GM19240 (cell line): ENCODE measurements at regions not wholly inside any gene's neighbourhood (a gene's known extent, or its start where the extent isn't known, plus 50 kb on each side); places are given as distances from the start of the nearest gene placed in this dataset.

Experiments
- DNase-seq: peaks from one replicate; pipeline ENCODE4 v3.0.0; 2011; ENCODE audit warnings: low spot score; ENCODE audit not compliant: insufficient read length

- DNase-seq: no peak
Observed at GRCh38 chr9:38313421-38313820, 79.1 kb upstream of the ALDH1B1 start.

- DNase-seq: no peak
Observed at GRCh38 chr9:38312406-38312805, 80.1 kb upstream of the ALDH1B1 start.

DNA sequence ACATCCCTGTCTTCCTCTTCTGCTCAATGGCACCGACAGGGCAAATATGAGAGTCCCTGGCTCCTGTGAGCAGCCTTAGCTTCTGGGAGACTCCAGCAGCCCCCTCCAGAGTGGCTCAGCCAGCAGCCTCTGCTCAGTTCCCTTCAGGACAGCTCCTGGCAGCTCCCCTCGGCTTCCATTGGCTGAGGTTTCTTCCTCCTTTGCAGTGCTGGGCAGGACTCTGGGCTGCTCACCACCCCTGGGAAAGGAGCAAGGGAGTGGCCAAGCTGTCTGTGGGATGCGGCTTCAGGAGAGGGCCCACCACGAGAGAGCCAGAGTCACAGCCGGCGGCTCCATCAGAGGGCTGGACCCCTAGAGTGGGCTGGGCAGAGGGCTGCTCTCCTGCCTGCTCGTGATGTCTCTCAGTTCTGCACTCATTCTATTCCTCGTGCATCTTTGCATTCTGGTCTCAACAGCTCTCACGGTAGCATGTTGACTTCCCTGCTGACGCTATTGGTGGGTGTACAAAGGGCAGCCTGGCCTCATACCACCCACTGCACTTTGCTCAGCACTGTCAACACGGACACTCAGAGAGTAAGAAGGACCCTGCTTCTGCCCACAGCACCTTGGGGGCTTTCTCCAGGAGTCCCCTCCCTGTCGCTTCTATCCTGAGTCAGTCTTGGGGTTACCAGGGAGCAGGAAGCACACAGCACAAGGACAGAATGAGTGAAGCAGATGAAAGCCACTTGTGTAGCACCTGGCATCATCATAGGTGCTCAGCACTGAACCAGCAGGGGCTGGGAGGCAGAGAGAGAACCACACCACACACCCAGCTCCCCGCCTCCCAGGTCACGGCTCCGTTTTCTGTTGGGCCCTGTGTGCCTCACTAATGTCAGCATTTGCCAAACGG is 80.9 kb upstream of the ALDH1B1 start:
- DNase-seq: no peak

DNA sequence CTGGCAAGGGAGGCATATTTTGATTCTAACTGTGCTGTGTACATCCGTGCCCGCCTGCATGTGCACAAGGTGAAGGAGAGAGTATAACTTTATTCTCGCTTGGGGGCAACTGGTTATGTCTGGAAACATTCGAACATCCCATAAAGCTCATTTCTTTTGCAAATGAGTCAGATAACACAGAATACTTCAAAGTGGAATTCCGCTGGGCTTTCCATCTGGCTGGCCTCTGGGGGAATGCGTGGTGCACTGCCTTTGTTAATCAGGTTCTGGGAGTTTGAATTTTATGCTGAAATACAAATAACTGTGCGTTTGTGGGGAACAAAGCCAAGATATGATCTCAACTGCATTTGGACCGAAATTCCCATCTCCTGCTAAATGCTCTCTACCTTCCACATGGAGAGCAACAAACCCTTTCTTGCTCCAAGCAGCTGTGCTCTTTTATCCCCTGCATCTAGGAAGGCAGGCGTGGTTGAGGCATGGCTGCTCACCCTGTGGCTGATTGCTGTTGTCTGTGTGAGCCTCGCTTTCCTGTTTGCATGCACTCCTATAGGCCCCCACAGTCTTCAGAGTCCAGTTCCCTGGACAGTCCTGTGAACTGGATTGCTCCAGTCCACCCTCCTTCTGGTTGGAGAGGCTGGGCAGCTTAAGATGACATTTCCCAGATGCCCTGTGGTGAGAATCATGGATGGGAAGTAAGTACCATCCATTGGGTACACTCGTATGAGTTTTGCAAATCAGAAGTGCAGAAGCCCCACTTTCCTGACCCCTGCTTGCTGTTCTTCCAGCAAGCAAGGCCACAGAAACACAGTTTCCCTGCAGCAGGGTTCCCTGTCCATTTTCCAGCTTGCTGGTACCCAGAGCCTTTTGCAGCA is 82.9 kb upstream of the ALDH1B1 start:
- DNase-seq: no peak

GRCh38 chr9:38308136-38308535 is 84.4 kb upstream of the ALDH1B1 start:
- no peak for DNase-seq

GRCh38 chr9:38306899-38307298 is 85.6 kb upstream of the ALDH1B1 start:
- no peak for DNase-seq

DNA sequence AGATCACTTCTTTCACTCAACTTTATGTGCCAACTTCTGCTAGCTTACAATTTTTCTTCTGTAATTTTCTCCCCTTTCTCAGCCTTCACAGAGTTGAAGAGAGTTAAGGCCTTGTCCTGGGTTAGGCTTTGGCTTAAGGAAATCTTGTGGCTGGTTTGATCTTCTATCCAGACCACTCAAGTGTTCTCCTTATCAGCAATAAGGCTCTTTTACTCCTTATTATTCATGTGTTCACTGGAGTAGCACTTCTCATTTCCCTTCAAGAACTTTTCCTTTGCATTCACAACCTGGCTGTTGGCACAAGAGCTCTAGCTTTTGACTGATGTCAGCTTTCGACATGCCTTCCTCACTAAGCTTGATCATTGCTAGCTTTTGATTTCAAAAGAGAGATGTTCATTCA is 86.9 kb upstream of the ALDH1B1 start:
- no peak for DNase-seq

DNA sequence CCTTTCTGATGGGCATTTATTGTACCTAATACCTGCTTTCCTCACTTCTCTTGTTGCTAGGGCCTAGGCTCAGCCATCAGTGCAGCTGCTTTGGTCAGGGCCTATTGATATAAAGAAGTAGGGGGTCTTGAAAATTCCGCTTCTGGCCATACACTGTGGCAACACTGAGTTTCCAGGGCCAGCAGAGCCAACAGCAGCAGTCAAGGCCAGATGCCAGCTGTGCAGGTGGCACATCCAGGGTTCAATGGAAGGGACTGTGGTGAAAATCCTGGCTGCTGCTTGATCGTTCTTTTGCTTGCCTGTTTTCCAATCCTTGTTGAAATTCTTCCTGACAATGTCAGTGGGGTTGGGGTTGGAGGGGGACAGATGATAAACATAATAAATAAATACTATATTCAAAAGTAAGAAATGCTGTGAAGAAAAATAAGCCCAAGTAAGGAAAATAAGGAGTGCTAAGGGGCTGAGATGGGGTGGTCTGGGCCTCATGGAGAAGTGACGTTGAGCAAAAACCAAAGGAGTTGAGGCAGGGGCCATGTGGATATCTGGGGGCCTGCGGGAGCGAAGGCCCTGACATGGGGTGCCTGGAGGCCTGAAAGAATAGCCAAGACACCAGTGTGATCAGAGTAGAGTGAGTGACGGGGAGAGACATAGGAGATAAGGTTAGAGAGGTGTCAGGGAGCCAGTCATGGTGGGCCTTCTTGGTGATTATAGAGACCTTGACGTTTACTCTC is 91.0 kb upstream of the ALDH1B1 start:
- DNase-seq: no peak

- no peak for DNase-seq
Observed at GRCh38 chr9:38299856-38300255, 92.6 kb upstream of the ALDH1B1 start.

- no peak for DNase-seq
Observed at GRCh38 chr9:38298904-38299303, 93.6 kb upstream of the ALDH1B1 start.

DNA sequence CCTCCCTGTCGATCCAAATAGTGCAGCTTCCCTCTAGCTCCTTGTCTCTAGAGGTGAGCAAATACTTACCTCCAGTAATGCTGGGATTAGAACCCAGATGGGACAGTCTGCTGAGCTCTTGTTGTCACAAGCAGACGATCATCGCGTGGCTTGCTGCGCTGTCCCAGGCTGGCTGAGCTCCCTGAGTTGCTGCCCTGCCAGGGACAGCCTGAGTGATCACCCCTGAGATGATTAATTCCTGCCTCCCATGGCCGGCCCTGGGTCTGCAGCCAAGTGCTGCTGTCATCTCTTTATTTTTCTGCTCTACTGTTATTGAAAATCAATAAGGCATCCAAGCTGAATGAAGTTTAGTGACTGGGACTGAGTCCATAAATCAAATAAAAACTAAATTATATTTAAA is 94.0 kb upstream of the ALDH1B1 start:
- no peak for DNase-seq

DNA sequence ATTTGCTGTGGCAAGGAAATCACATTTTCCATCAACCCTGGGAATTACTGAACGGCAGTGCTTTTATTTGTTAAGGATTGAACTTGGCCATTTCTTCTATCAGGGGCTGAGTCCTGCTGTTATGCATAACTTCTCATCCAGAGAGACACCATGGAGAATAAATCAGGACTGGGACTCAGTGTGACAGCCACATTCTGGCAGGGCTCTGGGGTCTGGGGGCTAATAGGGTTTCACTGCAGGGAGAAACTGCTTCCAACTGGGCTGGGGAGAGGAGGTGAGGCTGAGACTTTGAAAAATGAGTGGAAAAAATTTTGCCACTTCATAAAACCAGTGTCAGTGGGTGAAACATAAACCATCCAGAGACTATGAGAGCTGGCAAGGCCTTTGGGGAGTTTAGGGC is 95.7 kb upstream of the ALDH1B1 start:
- DNase-seq: no peak

GRCh38 chr9:38295764-38296163 is 96.7 kb upstream of the ALDH1B1 start:
- no peak for DNase-seq

- no peak for DNase-seq
Observed at GRCh38 chr9:38294220-38294960, 98.1 kb upstream of the ALDH1B1 start.

- DNase-seq: no peak
Observed at GRCh38 chr9:38293022-38293421, 99.5 kb upstream of the ALDH1B1 start.

- DNase-seq: no peak
Observed at GRCh38 chr9:38292480-38292879, 100.0 kb upstream of the ALDH1B1 start.

GRCh38 chr9:38289866-38290245 is 102.6 kb upstream of the ALDH1B1 start:
- no peak for DNase-seq

- no peak for DNase-seq
Observed at GRCh38 chr9:38289236-38289865, 103.2 kb upstream of the ALDH1B1 start.

DNA sequence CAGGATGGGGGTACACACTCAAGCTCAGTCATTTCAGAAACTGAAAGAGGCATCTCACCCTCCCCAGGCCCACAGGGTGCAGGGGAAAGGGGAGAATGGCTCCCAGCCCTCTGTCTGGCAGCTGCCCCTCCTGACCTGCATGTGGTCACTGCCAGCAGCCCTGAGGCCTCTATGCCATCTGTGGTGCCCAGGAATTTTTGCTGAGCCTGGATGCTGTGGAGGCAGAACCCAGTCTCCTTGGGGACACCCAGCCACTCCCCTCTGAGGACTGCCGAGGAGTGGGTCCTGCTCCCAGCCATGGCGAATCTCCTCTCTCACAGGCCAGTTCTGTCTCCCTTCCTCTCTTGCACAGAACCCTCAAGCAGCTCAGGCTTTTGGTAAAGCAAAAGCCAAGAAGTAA is 104.0 kb upstream of the ALDH1B1 start:
- DNase-seq: no peak

DNA sequence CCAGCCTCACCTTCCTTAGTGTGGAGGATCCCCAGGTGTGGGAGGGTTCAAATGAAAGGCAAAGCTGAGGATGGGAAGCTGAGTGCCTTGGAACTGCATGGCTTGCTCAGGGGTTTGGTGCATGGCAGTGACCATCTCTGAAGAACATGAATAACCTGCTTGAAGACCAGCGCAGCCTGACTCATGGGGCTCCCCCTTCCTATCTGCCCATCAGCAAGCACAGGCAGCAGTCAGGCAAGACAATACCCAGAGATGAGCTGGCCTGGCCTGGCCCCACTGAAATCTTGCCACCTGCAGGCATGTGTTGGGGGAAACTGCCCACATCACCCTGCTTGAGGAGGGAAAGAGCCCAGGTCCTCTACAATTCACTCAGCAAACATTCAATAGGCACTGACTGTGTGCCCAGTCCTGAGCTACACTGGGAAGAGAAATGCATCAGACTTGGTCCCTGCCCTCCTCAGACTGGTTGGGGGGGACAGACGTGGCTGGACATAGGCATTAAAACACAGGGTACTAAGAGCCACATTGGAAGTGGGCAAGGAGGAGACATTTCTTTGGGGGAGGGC is 105.0 kb upstream of the ALDH1B1 start:
- DNase-seq: no peak
